ENCODE measurements at regions not wholly inside any gene's neighbourhood (a gene's known extent, or its start where the extent isn't known, plus 50 kb on each side); places are given as distances from the start of the nearest gene placed in this dataset.

DNA sequence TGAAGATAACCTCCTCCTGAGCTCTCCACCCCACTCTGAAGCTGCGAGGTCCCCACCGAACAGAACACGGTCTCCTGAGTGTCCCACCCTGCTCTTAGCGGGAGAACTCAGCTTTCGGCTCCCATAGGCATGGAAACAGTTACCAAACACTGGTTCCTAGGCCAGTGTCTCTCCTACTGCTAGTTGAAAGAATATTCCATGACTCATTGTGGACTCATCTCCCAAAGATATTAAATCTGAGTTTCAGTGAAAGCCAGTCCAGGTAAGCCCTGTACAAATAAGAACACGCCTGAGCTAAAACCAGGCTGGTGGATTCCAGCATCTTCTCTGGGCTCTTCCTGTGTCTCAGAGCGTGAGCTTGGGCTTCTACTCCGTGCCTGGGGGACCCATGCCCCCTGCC, 107.5 kb upstream of the CLDN14 start:
- no peak overlapping the region for H3K4me3 ChIP-seq
- H3K9me3 ChIP-seq, result no peaks in the 10 kb centered on the region
- no peaks in the 10 kb centered on the region for H3K4me1 ChIP-seq
- 62 to 74% methylated on average over 8 of the region's 8 CpGs for WGBS, 2 donors
- no peaks in the 10 kb centered on the region for H3K36me3 ChIP-seq
- no peak for TF ChIP-seq CTCF (IDR thresholded peaks at IDR 0.05)
- H3K27ac ChIP-seq, result no peak overlapping the region
- ATAC-seq (no peak), DNase-seq (no peak), FAIRE-seq (no peak)
- intact Hi-C loops (cut with DNase I), result no loop called here
- no peaks in the 10 kb centered on the region for H3K27me3 ChIP-seq

GRCh38 chr21:36589352-36589971, 109.5 kb upstream of the SIM2 start:
- no peaks in the 10 kb centered on the region for H3K36me3 ChIP-seq
- H3K27ac ChIP-seq, result no peak overlapping the region
- intact Hi-C loops (cut with DNase I), result no loop called here
- no peaks in the 10 kb centered on the region for H3K4me1 ChIP-seq
- FAIRE-seq, result no peak
- TF ChIP-seq CTCF (IDR thresholded peaks at IDR 0.05), result peak; percentile 23 to 47 (median 40)
- H3K9me3 ChIP-seq, result no peaks in the 10 kb centered on the region
- H3K27me3 ChIP-seq, result no peaks in the 10 kb centered on the region
- H3K4me3 ChIP-seq, result no peak overlapping the region
- peak; percentile 78 to 90 (median 84) for ATAC-seq
- WGBS, 2 donors, result 16 to 25% methylated on average over 10 of the region's 10 CpGs
- peak; percentile 38 to 85 (median 72) for DNase-seq

- Histone ChIP-seq H3K9me3 (no peaks in the 10 kb centered on the region), H3K36me3 (no peaks in the 10 kb centered on the region), H3K27ac (no peak overlapping the region), H3K4me3 (no peak overlapping the region), H3K27me3 (peaks cover 0 to 5% (median 0%) of the 10 kb centered on the region in 4 donors), H3K4me1 (no peaks in the 10 kb centered on the region)
- FAIRE-seq (no peak), ATAC-seq (no peak), DNase-seq (no peak)
- 55 to 59% methylated on average over 16 of the region's 16 CpGs for WGBS, 2 donors
- no peak for TF ChIP-seq CTCF (IDR thresholded peaks at IDR 0.05)
- intact Hi-C loops (cut with DNase I), result no loop called here
Observed at GRCh38 chr21:36591326-36591970, 107.5 kb upstream of the SIM2 start.

DNA sequence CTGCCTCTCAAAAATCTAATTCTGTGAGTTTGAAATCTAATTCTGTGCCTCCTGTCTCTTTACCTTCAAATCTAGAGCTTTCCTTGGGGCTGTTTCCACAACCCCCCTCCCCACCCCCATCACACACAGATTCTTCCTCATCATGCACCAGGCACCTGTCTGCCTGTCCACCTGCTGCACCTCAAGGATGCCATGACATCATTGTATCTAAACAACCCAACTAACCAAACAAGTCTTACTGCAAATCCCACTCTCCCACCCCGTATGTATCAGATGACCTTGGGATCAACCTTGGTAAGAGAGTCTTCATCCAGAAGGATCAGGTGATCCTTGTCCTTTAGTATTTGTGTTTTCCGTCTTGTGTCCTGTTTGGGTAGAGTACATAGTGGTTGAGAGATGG, 102.7 kb upstream of the SIM2 start:
- Histone ChIP-seq H3K27me3 (peaks cover 0 to 5% (median 0%) of the 10 kb centered on the region in 4 donors), H3K4me3 (no peak overlapping the region), H3K27ac (no peak overlapping the region), H3K4me1 (no peaks in the 10 kb centered on the region), H3K9me3 (no peaks in the 10 kb centered on the region), H3K36me3 (no peaks in the 10 kb centered on the region)
- WGBS, 2 donors, result 29 to 43% methylated on average over 2 of the region's 2 CpGs
- ATAC-seq, result no peak
- intact Hi-C loops (cut with DNase I), result no loop called here
- DNase-seq, result no peak
- no peak for TF ChIP-seq CTCF (IDR thresholded peaks at IDR 0.05)
- no peak for FAIRE-seq

DNA sequence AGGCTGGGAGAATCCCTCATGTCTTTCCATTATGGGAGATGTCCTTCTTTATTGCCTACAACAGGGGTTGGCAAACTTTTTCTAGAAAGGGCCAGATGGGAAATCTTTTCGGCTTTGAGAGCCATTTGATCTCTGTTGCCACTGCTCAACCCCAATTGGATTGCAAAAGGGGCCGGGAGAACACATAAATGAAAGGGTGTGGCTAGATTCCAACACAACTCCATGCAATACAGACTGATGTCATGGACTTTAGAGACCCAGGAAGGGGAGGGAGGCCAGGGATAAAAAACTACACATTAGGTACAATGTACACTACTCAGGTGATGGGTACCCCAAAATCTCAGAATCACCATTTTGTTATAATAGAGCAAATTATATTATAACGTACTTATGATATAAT, 97.6 kb upstream of the SIM2 start:
- Histone ChIP-seq H3K36me3 (no peaks in the 10 kb centered on the region), H3K4me3 (no peak overlapping the region), H3K27me3 (no peaks in the 10 kb centered on the region), H3K9me3 (no peaks in the 10 kb centered on the region), H3K27ac (no peak overlapping the region), H3K4me1 (no peaks in the 10 kb centered on the region)
- 53 to 56% methylated on average over 3 of the region's 3 CpGs for WGBS, 2 donors
- TF ChIP-seq CTCF (IDR thresholded peaks at IDR 0.05), result no peak
- intact Hi-C loops (cut with DNase I), result no loop called here
- ATAC-seq (no peak), FAIRE-seq (no peak), DNase-seq (no peak)
